ENCODE measurements at regions not wholly inside any gene's neighbourhood (a gene's known extent, or its start where the extent isn't known, plus 50 kb on each side); places are given as distances from the start of the nearest gene placed in this dataset.
"Not testable (repeated sequence)": the region's sequence is repeated elsewhere in the genome, so short reads cannot be mapped to it uniquely, and the experiment has no call there.

DNA sequence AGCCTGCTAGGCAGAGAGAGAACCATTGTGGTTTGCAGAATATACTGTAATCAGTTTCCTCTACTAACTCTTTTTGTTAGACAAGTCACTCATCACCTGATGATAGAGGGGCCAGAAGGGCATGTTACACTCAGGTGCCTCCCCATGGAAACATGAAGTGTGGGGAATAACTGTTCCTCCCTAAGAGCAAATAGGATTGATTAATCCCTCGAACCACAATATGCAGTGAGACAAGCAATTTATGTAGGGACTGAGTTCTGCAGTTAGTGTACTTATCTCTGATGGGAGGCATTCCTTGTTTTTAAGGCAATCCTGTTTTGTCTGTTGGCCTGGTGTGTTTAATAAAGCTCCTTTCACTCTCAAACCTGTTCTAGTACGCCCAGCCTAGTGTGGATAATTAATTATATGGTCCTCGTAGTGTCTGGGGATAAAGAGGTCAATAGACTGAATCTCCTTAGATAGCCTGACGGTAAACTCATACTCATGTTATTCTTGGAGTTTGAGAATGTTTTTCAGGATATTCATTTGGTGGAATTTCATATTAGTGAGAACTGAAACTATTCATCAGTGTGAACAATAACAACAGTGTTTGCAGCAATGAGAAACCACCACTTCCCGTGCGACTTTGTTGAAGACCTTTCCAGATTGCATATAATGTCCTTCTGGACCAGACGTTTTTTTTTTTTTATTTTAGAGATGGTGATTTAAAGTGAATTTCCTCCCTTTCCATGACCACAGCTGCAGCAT, 344.8 kb upstream of the FZD8 start:
- TF ChIP-seq CTCF (IDR thresholded peaks at IDR 0.05; ENCODE audit: unreplicated experiment), result no peak
- Mint-ChIP-seq H3K4me3 (ENCODE audit: unreplicated experiment) (no peak overlapping the region), H3K27me3 (ENCODE audit: unreplicated experiment) (no peaks in the 10 kb centered on the region), H3K27ac (ENCODE audit: unreplicated experiment) (no peak overlapping the region), H3K36me3 (ENCODE audit: low read depth, unreplicated experiment) (no peaks in the 10 kb centered on the region), H3K4me1 (ENCODE audit: unreplicated experiment) (peaks cover 18% of the 10 kb centered on the region), H3K9me3 (ENCODE audit: unreplicated experiment) (no peaks in the 10 kb centered on the region)
- DNase-seq (ENCODE audit: low spot score), result no peak

DNA sequence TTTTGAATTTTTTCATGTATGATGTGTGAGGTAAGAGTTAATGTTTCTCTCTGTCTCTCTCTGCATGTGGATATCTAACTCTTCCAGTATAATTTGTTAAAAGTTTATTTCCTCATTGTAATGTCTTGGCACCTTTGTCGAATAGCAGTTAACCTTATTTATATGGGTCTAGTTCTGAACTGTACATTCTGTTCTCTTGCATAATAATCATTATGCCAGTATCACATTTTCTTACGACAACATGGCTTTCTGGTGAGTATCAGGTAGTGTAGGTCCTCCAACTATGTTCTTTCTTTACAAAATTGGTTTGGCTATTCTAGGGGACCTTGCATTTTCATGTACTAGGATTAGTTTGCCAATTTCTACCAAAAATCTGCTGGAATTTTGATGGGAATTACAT, 337.0 kb upstream of the FZD8 start:
- Mint-ChIP-seq H3K4me1 (ENCODE audit: unreplicated experiment) (peaks cover 8% of the 10 kb centered on the region), H3K4me3 (ENCODE audit: unreplicated experiment) (no peak overlapping the region)

GRCh38 chr10:35973912-35974591, 332.0 kb upstream of the FZD8 start:
- not testable (repeated sequence) for H3K27me3 Mint-ChIP-seq (ENCODE audit: unreplicated experiment); H3K9me3 Mint-ChIP-seq (ENCODE audit: unreplicated experiment); DNase-seq (ENCODE audit: low spot score); H3K4me3 Mint-ChIP-seq (ENCODE audit: unreplicated experiment); H3K27ac Mint-ChIP-seq (ENCODE audit: unreplicated experiment); H3K4me1 Mint-ChIP-seq (ENCODE audit: unreplicated experiment); H3K36me3 Mint-ChIP-seq (ENCODE audit: low read depth, unreplicated experiment)

More for the DNA sequence above, 337.0 kb upstream of the FZD8 start:
- no peak for TF ChIP-seq CTCF (IDR thresholded peaks at IDR 0.05; ENCODE audit: unreplicated experiment)
- no peak for DNase-seq (ENCODE audit: low spot score)
- peaks cover 3% of the 10 kb centered on the region for H3K27me3 Mint-ChIP-seq (ENCODE audit: unreplicated experiment)
- H3K27ac Mint-ChIP-seq (ENCODE audit: unreplicated experiment), result no peak overlapping the region
- no peaks in the 10 kb centered on the region for H3K36me3 Mint-ChIP-seq (ENCODE audit: low read depth, unreplicated experiment)
- no peaks in the 10 kb centered on the region for H3K9me3 Mint-ChIP-seq (ENCODE audit: unreplicated experiment)

DNA sequence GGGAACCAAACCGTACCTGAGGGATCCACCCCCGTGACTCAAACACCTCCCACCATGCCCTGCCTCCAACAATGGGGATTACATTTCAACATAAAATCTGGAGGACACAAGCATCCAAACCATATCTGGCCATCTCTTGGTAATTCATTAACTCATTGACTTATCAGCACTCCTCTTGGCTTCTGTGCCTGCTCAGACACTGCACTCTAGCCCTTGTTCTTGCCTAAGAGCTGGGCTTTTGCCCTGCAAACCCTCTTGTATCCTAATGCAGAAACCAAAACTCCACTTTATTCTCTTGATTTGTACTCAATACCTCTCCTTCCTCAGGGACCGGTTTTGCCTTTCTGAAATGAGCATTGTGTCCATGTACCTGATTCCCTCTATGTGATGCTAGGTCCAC, 330.2 kb upstream of the FZD8 start:
- H3K36me3 Mint-ChIP-seq (ENCODE audit: low read depth, unreplicated experiment), result no peaks in the 10 kb centered on the region
- H3K27me3 Mint-ChIP-seq (ENCODE audit: unreplicated experiment), result peaks cover 6% of the 10 kb centered on the region
- H3K4me3 Mint-ChIP-seq (ENCODE audit: unreplicated experiment), result no peak overlapping the region
- no peak overlapping the region for H3K27ac Mint-ChIP-seq (ENCODE audit: unreplicated experiment)
- H3K4me1 Mint-ChIP-seq (ENCODE audit: unreplicated experiment), result peaks cover 7% of the 10 kb centered on the region
- DNase-seq (ENCODE audit: low spot score), result no peak
- no peak for TF ChIP-seq CTCF (IDR thresholded peaks at IDR 0.05; ENCODE audit: unreplicated experiment)
- no peaks in the 10 kb centered on the region for H3K9me3 Mint-ChIP-seq (ENCODE audit: unreplicated experiment)

GRCh38 chr10:35971397-35971796, 329.3 kb upstream of the FZD8 start:
- peaks cover 6% of the 10 kb centered on the region for H3K27me3 Mint-ChIP-seq (ENCODE audit: unreplicated experiment)
- TF ChIP-seq CTCF (IDR thresholded peaks at IDR 0.05; ENCODE audit: unreplicated experiment), result no peak
- H3K27ac Mint-ChIP-seq (ENCODE audit: unreplicated experiment), result no peak overlapping the region
- no peak for DNase-seq (ENCODE audit: low spot score)
- no peak overlapping the region for H3K4me3 Mint-ChIP-seq (ENCODE audit: unreplicated experiment)
- H3K36me3 Mint-ChIP-seq (ENCODE audit: low read depth, unreplicated experiment), result no peaks in the 10 kb centered on the region
- peaks cover 5% of the 10 kb centered on the region for H3K4me1 Mint-ChIP-seq (ENCODE audit: unreplicated experiment)
- H3K9me3 Mint-ChIP-seq (ENCODE audit: unreplicated experiment), result no peaks in the 10 kb centered on the region

Data from endothelial cell (in vitro differentiated cells).